SK-N-SH treated with all-trans-retinoic acid at 6 μM for 48 hours (cell line): ENCODE measurements at regions not wholly inside any gene's neighbourhood (a gene's known extent, or its start where the extent isn't known, plus 50 kb on each side); places are given as distances from the start of the nearest gene placed in this dataset.

ENCODE experiments used
- ATAC-seq: fragments of 200-7000 bp; cut with Tn5 transposase; 3 replicates; pipeline ENCODE4 v1.9.1; 2020; ENCODE audit warnings: mild to moderate bottlenecking, moderate library complexity
- ARNTL ChIP-seq: fragments of 450-650 bp; formaldehyde crosslinking; IDR thresholded peaks from 2 replicates; pipeline ENCODE4 v1.5.0; 2020; ENCODE audit warnings: low read depth, mild to moderate bottlenecking, moderate library complexity, borderline replicate concordance
- BACH2 ChIP-seq: fragments of 250-450 bp; sonication (Bioruptor Pico); IDR thresholded peaks from 2 replicates; pipeline ENCODE4 v1.9.0; 2021; ENCODE audit warnings: mild to moderate bottlenecking, borderline replicate concordance
- CREB5 ChIP-seq: fragments of 250-450 bp; sonication (Bioruptor Pico); IDR thresholded peaks from 2 replicates; pipeline ENCODE4 v1.5.1; 2020; ENCODE audit warnings: low read depth, mild to moderate bottlenecking, moderate library complexity
- CSDC2 ChIP-seq: fragments of 250-450 bp; sonication (Bioruptor Pico); IDR thresholded peaks from 2 replicates; pipeline ENCODE4 v1.5.0; 2020; ENCODE audit warnings: mild to moderate bottlenecking, moderate library complexity
- ESRRG ChIP-seq: fragments of 250-450 bp; sonication (Bioruptor Pico); IDR thresholded peaks from 2 replicates; pipeline ENCODE4 v1.6.1; 2021; ENCODE audit warnings: mild to moderate bottlenecking
- GLIS3 ChIP-seq: fragments of 250-450 bp; sonication (Bioruptor Pico); IDR thresholded peaks from 2 replicates; pipeline ENCODE4 v1.5.0; 2020; ENCODE audit warnings: mild to moderate bottlenecking, moderate library complexity
- ISL1 ChIP-seq: fragments of 250-450 bp; sonication (Bioruptor Pico); IDR thresholded peaks from 2 replicates; pipeline ENCODE4 v2.1.2; 2022; ENCODE audit warnings: mild to moderate bottlenecking, moderate library complexity
- OSR1 ChIP-seq: fragments of 250-450 bp; sonication (Bioruptor Pico); IDR thresholded peaks from 2 replicates; pipeline ENCODE4 v1.8.0; 2022; ENCODE audit warnings: moderate library complexity, mild to moderate bottlenecking, inconsistent platforms
- POU6F1 ChIP-seq: fragments of 250-450 bp; sonication (Bioruptor Pico); IDR thresholded peaks from 2 replicates; pipeline ENCODE4 v1.8.0; 2021; ENCODE audit warnings: low read depth, mild to moderate bottlenecking, moderate library complexity, borderline replicate concordance
- PPARA ChIP-seq: fragments of 250-450 bp; sonication (Bioruptor Pico); IDR thresholded peaks from 2 replicates; pipeline ENCODE4 v1.5.0; 2020; ENCODE audit warnings: mild to moderate bottlenecking, borderline replicate concordance
- RARB ChIP-seq: fragments of 250-450 bp; sonication (Bioruptor Pico); IDR thresholded peaks from 2 replicates; pipeline ENCODE4 v1.8.0; 2021; ENCODE audit warnings: mild to moderate bottlenecking, moderate library complexity
- SNAI2 ChIP-seq: fragments of 250-450 bp; sonication (Bioruptor Pico); IDR thresholded peaks from 2 replicates; pipeline ENCODE4 v1.5.0; 2020; ENCODE audit warnings: mild to moderate bottlenecking, moderate library complexity
- TCF4 ChIP-seq: fragments of 250-450 bp; sonication (Bioruptor Pico); IDR thresholded peaks from 2 replicates; pipeline ENCODE4 v1.8.0; 2021; ENCODE audit warnings: mild to moderate bottlenecking, moderate library complexity, borderline replicate concordance
- TOX ChIP-seq: fragments of 250-450 bp; sonication (Bioruptor Pico); IDR thresholded peaks from 2 replicates; pipeline ENCODE4 v1.8.0; 2021; ENCODE audit warnings: mild to moderate bottlenecking, moderate library complexity, borderline replicate concordance
- ZFP3 ChIP-seq: fragments of 250-450 bp; sonication (Bioruptor Pico); IDR thresholded peaks from 2 replicates; pipeline ENCODE4 v1.5.0; 2020; ENCODE audit warnings: mild to moderate bottlenecking, moderate library complexity
- ZFP30 ChIP-seq: fragments of 450-650 bp; formaldehyde crosslinking; IDR thresholded peaks from 2 replicates; pipeline ENCODE4 v1.5.0; 2022; ENCODE audit warnings: mild to moderate bottlenecking, moderate library complexity
- ZNF565 ChIP-seq: fragments of 450-650 bp; formaldehyde crosslinking; conservative IDR thresholded peaks from 2 replicates; pipeline ENCODE4 v1.5.0; 2020; ENCODE audit warnings: low read depth, mild to moderate bottlenecking, moderate library complexity
- ZNF70 ChIP-seq: fragments of 450-650 bp; formaldehyde crosslinking; IDR thresholded peaks from 2 replicates; pipeline ENCODE4 v1.5.0; 2020; ENCODE audit warnings: mild to moderate bottlenecking, moderate library complexity
- ZNF8 ChIP-seq: fragments of 450-650 bp; formaldehyde crosslinking; IDR thresholded peaks from 2 replicates; pipeline ENCODE4 v1.5.0; 2020; ENCODE audit warnings: mild to moderate bottlenecking, moderate library complexity
- TF ChIP-seq, protein P1 (sequence below): fragments of 250-450 bp; sonication (Bioruptor Pico); IDR thresholded peaks from 2 replicates; pipeline ENCODE4 v1.5.0; 2020; ENCODE audit warnings: mild to moderate bottlenecking, moderate library complexity
- TF ChIP-seq, protein P2 (sequence below): fragments of 250-450 bp; sonication (Bioruptor Pico); IDR thresholded peaks from 2 replicates; pipeline ENCODE4 v1.5.1; 2021; ENCODE audit warnings: mild to moderate bottlenecking, moderate library complexity

DNA sequence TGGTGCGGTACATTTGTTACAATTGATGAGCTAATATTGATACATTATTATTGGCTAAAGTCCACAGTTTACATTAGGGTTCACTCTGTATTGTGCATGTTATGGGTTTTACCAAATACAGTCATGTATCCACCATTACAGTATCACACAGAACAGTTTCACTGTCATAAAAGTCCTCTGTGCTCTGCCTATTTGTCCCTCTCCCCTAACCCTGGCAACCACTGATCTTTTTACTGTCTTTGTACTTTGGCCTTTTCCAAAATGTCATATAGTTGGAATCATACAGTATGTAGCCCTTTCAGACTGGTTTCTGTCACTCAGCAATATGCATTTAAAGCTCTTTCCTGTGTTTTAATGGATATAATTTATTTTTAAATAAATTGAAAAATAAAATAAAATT is 83.1 kb upstream of the SLC4A7 start (continued):
- TF ChIP-seq, protein P1, sequence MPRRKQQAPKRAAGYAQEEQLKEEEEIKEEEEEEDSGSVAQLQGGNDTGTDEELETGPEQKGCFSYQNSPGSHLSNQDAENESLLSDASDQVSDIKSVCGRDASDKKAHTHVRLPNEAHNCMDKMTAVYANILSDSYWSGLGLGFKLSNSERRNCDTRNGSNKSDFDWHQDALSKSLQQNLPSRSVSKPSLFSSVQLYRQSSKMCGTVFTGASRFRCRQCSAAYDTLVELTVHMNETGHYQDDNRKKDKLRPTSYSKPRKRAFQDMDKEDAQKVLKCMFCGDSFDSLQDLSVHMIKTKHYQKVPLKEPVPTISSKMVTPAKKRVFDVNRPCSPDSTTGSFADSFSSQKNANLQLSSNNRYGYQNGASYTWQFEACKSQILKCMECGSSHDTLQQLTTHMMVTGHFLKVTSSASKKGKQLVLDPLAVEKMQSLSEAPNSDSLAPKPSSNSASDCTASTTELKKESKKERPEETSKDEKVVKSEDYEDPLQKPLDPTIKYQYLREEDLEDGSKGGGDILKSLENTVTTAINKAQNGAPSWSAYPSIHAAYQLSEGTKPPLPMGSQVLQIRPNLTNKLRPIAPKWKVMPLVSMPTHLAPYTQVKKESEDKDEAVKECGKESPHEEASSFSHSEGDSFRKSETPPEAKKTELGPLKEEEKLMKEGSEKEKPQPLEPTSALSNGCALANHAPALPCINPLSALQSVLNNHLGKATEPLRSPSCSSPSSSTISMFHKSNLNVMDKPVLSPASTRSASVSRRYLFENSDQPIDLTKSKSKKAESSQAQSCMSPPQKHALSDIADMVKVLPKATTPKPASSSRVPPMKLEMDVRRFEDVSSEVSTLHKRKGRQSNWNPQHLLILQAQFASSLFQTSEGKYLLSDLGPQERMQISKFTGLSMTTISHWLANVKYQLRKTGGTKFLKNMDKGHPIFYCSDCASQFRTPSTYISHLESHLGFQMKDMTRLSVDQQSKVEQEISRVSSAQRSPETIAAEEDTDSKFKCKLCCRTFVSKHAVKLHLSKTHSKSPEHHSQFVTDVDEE (CRISPR knock-in tag): no peak
- TF ChIP-seq ZNF8 (CRISPR knock-in tag) (no peak), ISL1 (CRISPR knock-in tag) (no peak)

GRCh38 chr3:27565201-27565852 is 81.1 kb upstream of the SLC4A7 start:
- TF ChIP-seq ARNTL (CRISPR knock-in tag) (no peak), ESRRG (no peak), ZFP3 (CRISPR knock-in tag) (no peak), ZNF565 (CRISPR knock-in tag) (no peak), SNAI2 (CRISPR knock-in tag) (no peak), TCF4 (no peak), GLIS3 (CRISPR knock-in tag) (no peak), CREB5 (CRISPR knock-in tag) (no peak), TOX (CRISPR knock-in tag) (no peak), PPARA (CRISPR knock-in tag) (no peak), ZFP30 (no peak), ISL1 (CRISPR knock-in tag) (no peak), OSR1 (CRISPR knock-in tag) (no peak), RARB (no peak), ZNF70 (no peak), BACH2 (CRISPR knock-in tag) (no peak), ZNF8 (CRISPR knock-in tag) (no peak), CSDC2 (no peak)
- TF ChIP-seq, protein P2, sequence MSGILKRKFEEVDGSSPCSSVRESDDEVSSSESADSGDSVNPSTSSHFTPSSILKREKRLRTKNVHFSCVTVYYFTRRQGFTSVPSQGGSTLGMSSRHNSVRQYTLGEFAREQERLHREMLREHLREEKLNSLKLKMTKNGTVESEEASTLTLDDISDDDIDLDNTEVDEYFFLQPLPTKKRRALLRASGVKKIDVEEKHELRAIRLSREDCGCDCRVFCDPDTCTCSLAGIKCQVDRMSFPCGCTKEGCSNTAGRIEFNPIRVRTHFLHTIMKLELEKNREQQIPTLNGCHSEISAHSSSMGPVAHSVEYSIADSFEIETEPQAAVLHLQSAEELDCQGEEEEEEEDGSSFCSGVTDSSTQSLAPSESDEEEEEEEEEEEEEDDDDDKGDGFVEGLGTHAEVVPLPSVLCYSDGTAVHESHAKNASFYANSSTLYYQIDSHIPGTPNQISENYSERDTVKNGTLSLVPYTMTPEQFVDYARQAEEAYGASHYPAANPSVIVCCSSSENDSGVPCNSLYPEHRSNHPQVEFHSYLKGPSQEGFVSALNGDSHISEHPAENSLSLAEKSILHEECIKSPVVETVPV (CRISPR knock-in tag): no peak
- TF ChIP-seq, protein P1 (CRISPR knock-in tag): no peak
- no peak for ATAC-seq

DNA sequence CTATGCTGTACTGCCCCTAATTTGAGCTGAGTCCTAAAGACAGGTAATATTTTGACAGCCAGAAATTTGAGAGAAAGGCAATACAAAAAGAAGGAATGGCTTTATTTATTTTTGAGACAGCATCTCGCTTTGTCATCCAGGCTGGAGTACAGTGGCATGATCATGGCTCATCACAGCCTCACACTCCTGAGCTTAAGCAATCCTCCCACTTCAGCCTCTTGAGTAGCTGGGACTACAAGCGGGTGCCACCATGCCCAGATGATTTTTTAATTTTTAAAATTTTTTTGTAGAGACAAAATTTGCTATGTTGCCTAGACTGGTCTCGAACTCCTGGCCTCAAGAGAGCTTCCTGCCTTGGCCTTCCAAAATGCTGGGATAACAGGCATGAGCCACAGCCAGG is 77.4 kb upstream of the SLC4A7 start:
- TF ChIP-seq SNAI2 (CRISPR knock-in tag): no peak
- TF ChIP-seq, protein P2 (CRISPR knock-in tag): no peak
- no peak for TF ChIP-seq PPARA (CRISPR knock-in tag)
- no peak for TF ChIP-seq ZNF70
- no peak for TF ChIP-seq GLIS3 (CRISPR knock-in tag)
- TF ChIP-seq ZFP3 (CRISPR knock-in tag): no peak
- no peak for TF ChIP-seq POU6F1 (CRISPR knock-in tag)
- TF ChIP-seq, protein P1 (CRISPR knock-in tag): no peak
- no peak for TF ChIP-seq ZFP30
- TF ChIP-seq ZNF8 (CRISPR knock-in tag): no peak
- no peak for TF ChIP-seq OSR1 (CRISPR knock-in tag)
- no peak for TF ChIP-seq ISL1 (CRISPR knock-in tag)
- no peak for TF ChIP-seq CSDC2
- no peak for TF ChIP-seq TOX (CRISPR knock-in tag)
- no peak for TF ChIP-seq ESRRG
- no peak for TF ChIP-seq ARNTL (CRISPR knock-in tag)
- TF ChIP-seq BACH2 (CRISPR knock-in tag): no peak
- TF ChIP-seq ZNF565 (CRISPR knock-in tag): no peak

More for the DNA sequence above, 77.4 kb upstream of the SLC4A7 start:
- ATAC-seq: no peak
